C1 segment of cervical spinal cord (tissue), 14 donors: ENCODE measurements at regions not wholly inside any gene's neighbourhood (a gene's known extent, or its start where the extent isn't known, plus 50 kb on each side); places are given as distances from the start of the nearest gene placed in this dataset.

Experiments
- DNase-seq, 14 donors: peaks; one replicate each; lab custom pipeline; 2025; lab: John Stamatoyannopoulos, UW

GRCh38 chr19:31119951-31120690 lies 229.1 kb downstream of the TSHZ3 start:
- DNase-seq, result no peak

GRCh38 chr19:31118986-31119385 lies 230.2 kb downstream of the TSHZ3 start:
- DNase-seq, result no peak

GRCh38 chr19:31118287-31118955 lies 230.8 kb downstream of the TSHZ3 start:
- peak in 5 of 14 donors; percentile 6 to 31 (median 14) for DNase-seq

DNA sequence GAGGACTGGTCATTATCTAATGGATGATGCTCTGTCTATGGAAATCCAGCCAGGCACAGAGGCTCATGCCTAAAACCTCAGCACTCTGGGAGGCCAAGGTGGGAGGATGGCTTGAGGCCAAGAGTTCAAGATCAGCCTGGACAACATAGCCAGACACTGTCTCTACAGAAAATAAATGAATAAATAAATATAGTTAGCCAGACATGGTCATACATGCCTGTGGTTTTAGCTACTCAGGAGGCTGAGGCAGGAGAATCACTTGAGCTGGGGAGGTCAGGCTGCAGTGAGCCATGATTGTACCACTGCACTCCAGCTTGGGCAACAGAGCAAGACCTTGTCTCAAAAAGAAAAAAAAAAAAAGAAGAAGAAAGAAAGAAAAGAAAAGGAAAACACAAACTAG lies 234.7 kb downstream of the TSHZ3 start:
- DNase-seq, result no peak

- DNase-seq, result no peak
Measured at GRCh38 chr19:31113293-31113692, 235.9 kb downstream of the TSHZ3 start.

GRCh38 chr19:31112158-31112557 lies 237.1 kb downstream of the TSHZ3 start:
- DNase-seq, result no peak

- DNase-seq, result no peak
Measured at GRCh38 chr19:31111741-31112140, 237.5 kb downstream of the TSHZ3 start.

DNA sequence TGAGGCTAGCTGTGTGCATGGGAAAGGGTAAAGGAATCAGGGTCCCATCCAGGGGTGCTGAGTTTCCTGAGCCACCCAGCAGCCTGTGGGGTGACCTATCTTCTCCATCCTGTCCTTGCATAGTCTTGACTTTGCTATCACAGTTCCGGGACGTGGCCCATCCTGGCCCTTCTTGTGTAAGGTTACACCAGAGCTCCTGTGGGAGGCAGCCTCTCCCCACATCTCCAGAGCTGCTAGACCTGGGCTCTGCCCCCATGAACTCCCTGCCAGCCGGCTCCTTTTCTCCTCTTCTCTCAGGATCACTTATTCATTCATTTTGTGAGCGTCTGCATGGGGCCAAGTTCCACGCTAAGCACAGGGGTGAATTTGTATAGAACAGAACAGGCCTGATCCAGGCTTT lies 238.9 kb downstream of the TSHZ3 start:
- no peak for DNase-seq

DNA sequence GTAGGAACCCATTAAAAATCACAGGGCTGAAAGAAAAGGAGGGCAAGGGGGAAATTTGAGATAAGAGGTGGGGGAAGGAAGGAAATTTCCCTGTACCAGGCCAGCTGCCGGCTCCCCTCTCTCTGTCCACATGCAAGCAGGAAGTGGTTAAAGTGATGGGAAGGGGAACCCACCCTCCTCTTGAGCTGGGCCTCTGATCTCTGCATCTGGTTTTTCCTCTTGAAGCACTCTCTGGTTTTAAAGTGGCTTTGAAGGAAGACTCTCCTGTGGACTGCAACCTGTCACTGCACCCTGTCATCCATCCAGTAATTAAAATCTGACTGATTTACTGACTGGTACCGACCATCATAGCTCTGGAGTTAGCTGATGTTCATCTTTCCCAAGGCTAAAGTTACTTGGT lies 239.6 kb downstream of the TSHZ3 start:
- no peak for DNase-seq

- DNase-seq, result no peak
Measured at GRCh38 chr19:31107096-31107495, 242.1 kb downstream of the TSHZ3 start.

GRCh38 chr19:31105761-31106160 lies 243.5 kb downstream of the TSHZ3 start:
- DNase-seq, result no peak

DNA sequence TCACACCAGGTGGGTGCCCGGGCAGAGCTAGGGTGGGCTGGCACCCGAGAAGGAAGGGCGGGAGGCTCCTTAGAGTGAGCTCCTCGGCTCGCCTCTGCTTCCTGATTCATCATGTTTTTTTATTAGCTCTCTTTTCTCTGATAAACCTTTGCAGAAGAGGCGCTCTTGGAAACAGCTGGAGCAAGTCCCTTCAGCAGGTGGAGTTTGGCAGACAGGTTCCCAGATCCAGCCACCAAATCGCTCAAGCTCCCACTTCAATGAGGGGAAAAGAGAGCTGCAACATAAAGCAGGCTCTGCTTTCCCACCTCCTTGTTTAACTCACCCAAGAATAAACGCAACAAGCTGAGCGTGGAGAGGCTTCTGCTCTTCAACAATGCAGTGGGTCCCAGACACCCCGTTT lies 244.8 kb downstream of the TSHZ3 start:
- no peak for DNase-seq

DNA sequence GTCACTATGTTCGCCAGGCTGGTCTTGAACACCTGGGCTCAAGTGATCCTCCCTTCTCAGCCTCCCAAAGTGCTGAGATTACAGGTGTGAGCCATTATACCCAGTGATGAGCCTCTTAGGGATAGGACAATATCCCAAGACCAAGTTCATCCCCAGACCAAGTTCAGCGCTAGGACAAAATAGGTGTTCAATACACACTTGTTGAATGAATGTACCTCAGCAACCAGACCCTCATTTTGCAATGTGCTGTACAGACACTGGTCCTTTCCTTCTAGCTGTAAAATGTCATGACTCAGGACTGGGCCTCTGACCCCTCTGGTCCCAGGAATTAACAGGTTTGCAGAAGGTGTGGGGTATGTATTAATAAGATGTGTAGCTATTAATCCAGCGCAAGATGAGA lies 246.0 kb downstream of the TSHZ3 start:
- DNase-seq, result no peak

- DNase-seq, result no peak
Measured at GRCh38 chr19:31102674-31103073, 246.6 kb downstream of the TSHZ3 start.

- DNase-seq, result no peak
Measured at GRCh38 chr19:31100981-31101380, 248.3 kb downstream of the TSHZ3 start.

DNA sequence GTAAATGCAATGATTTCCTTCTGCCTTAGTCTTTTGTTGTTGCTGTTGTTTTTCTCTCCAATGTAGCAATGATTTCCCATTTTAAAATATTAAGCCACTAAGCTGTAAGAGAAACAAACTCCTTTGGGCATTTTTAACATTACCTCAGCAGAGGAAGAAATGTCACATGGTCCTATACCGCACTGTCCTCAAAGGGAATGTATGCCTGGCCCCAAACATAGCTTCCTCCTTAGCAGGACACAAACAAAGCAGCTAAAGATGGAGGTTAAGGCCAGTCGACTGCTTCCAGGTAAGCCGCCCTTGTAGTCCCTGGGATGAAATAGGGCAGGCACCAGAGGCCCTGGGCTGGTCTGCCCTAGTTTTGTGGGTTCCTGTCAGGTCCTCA lies 249.0 kb downstream of the TSHZ3 start:
- DNase-seq, result no peak

- DNase-seq, result no peak
Measured at GRCh38 chr19:31099515-31100205, 249.6 kb downstream of the TSHZ3 start.

DNA sequence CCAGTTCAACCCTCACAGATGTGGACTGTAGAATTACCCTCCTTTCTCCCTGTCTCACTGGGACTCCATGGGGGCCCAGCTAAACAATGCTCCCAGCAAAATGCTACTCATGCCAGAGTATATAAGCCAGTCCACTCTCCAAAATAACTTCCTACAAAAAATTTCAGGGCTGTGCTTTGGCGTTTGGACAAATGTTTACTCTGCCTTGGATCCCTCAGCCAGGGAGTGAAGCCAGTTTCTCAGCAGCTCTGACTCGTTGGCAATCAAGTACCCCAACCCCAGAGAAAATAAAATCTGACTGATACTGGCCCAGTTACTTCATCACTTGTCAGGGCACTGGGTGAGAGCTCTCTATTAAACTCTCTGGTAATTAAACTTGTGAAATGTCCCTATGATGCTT lies 250.4 kb downstream of the TSHZ3 start:
- DNase-seq, result no peak

DNA sequence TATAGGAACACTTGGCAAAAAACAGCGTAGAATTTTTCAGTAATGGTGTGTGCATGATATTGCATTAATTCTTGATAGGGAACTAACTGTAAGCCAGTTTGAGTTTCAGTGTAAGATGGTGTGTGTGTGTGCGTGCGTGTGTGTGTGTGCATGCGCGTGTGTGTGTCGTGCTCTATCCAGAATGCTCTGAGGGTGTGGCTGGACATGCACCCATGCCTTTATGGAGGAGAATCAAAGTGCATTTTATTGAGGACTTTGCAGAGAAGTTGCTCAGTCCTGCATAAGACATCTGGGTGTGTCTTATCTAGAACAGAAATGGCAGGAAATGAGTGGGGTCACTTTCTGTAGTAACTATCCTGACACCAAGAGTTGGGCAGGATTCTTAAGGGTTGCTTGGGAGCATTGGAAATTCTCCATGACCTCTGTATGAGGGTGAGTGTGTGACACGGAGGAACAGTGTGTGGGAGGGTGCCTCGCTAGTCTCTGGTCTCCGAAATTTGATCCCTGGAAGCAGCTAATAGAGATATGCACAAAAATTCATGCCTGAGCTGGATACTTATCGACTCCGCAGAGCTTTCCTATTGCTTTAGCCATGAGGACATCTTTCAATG lies 252.2 kb downstream of the TSHZ3 start:
- DNase-seq, result no peak

DNA sequence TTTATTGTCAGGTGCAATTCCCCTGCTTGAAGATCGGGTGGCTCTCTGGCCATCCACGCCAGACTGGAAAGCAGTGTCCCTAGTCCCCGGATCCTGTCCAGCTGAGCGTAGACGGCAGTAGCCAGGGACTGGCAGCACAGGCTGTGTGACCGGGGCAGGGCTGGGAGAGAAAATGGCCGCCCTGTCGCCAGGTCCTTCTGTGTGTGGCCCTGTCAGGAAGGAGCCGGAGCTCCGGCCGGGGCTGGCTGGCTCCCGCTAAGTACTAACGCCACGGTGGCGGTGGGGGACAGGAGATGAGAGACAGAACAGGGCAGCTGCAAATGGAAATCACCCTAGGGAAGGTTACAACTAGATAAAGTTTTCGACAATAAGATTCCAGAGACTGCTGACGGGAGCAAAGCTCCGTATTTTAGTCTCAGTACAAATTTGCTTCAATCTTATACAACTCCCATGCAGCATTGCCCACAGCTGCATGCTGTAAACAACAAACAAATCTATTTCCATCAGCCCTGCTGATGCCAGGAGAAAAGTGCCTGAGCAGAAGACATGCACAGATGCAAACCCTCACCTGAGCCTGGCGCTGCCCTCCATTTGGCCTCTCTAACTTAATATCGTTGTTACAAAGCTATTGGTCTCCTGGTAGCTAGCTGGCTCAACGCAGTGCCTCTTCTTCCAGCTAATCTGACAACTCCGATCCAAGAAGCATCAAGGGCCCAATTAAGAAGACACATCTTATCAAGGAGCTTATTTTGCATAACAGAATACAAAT lies 253.0 kb downstream of the TSHZ3 start:
- DNase-seq, result no peak

DNA sequence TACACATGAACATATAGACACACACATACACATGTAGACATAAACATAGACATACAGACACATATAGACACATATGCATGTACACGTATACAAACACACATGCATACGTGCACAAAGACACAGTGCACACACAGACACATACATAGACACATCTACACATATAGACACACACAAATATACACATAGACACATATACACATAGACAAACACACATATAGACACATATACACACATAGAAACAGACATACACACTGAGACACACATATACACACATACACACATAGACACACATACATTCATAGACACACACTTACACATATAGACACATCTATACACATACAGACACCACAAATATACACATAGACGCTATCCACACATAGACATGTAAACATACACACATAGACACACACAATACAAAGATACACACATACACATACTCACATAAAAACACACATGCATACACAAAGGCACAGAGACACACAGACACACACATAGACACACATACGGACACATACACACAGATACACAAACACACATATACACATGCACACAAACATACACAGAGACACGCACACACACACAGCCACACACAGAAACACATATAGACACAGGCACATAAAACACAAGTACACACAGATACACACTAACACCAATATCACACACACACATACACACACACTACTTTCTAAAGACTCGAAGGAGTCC lies 254.0 kb downstream of the TSHZ3 start:
- no peak for DNase-seq
